HepG2 (cell line): ENCODE measurements at regions not wholly inside any gene's neighbourhood (a gene's known extent, or its start where the extent isn't known, plus 50 kb on each side); places are given as distances from the start of the nearest gene placed in this dataset.

Experiments
- BRD4 ChIP-seq: sonication (generic); formaldehyde crosslinking; IDR thresholded peaks from 2 replicates; pipeline ENCODE4 v1.4.0; 2020; ENCODE audit warnings: missing genetic modification reagents
- CBFB ChIP-seq: sonication (generic); formaldehyde crosslinking; IDR thresholded peaks from 2 replicates; pipeline ENCODE4 v1.4.0; 2020; ENCODE audit warnings: missing genetic modification reagents
- PAF1 ChIP-seq: IDR thresholded peaks from 2 replicates; pipeline ENCODE4 v1.6.1; 2016; ENCODE audit warnings: missing genetic modification reagents, missing compliant biosample characterization
- PLRG1 ChIP-seq: fragments of 450-650 bp; conservative IDR thresholded peaks from 2 replicates; pipeline ENCODE4 v1.6.1; 2016
- PRDM4 ChIP-seq: sonication (generic); formaldehyde crosslinking; IDR thresholded peaks from 2 replicates; pipeline ENCODE4 v1.9.0; 2021; ENCODE audit warnings: missing genetic modification reagents, borderline replicate concordance
- RARA ChIP-seq: IDR thresholded peaks from 2 replicates; pipeline ENCODE4 v1.6.1; 2016; ENCODE audit warnings: missing genetic modification reagents, missing compliant biosample characterization
- SKI ChIP-seq: fragments of 450-650 bp; IDR thresholded peaks from one replicate; pipeline ENCODE4 v1.6.1; 2018; ENCODE audit warnings: mild to moderate bottlenecking; ENCODE audit not compliant: partially characterized antibody
- ZFP1 ChIP-seq: IDR thresholded peaks from 2 replicates; pipeline ENCODE4 v1.6.1; 2016
- ZKSCAN8 ChIP-seq: IDR thresholded peaks from 2 replicates; pipeline ENCODE4 v1.6.1; 2016; ENCODE audit warnings: borderline replicate concordance, missing genetic modification reagents, missing compliant biosample characterization
- ZNF292 ChIP-seq: sonication (generic); formaldehyde crosslinking; IDR thresholded peaks from 2 replicates; pipeline ENCODE4 v1.8.1; 2022; ENCODE audit warnings: mild to moderate bottlenecking, low read depth, missing genetic modification reagents, borderline replicate concordance
- ZNF609 ChIP-seq: sonication (generic); formaldehyde crosslinking; IDR thresholded peaks from 2 replicates; pipeline ENCODE4 v1.4.0; 2020; ENCODE audit warnings: mild to moderate bottlenecking, missing genetic modification reagents, borderline replicate concordance
- ZNF740 ChIP-seq: sonication (generic); formaldehyde crosslinking; IDR thresholded peaks from 2 replicates; pipeline ENCODE4 v1.4.0; 2020; ENCODE audit warnings: missing genetic modification reagents
- ZSCAN20 ChIP-seq: sonication (generic); formaldehyde crosslinking; IDR thresholded peaks from 2 replicates; pipeline ENCODE4 v1.4.0; 2020; ENCODE audit warnings: missing genetic modification reagents, mild to moderate bottlenecking, borderline replicate concordance
- TF ChIP-seq, protein P1 (sequence below): IDR thresholded peaks from 2 replicates; pipeline ENCODE4 v1.6.1; 2012; ENCODE audit warnings: low read depth, low read length, improper control_type of control experiment
- TF ChIP-seq, protein P2 (sequence below): sonication (generic); formaldehyde crosslinking; IDR thresholded peaks from 2 replicates; pipeline ENCODE4 v1.4.0; 2020; ENCODE audit warnings: mild to moderate bottlenecking, low read depth, missing genetic modification reagents

GRCh38 chrX:129139837-129140598, 383.3 kb downstream of the SMARCA1 start (continued):
- TF ChIP-seq ZNF609 (CRISPR knock-in tag) (peak; percentile 15; the same call in 1 of the 2 replicates), ZNF740 (no peak), RARA (peak; percentile 58), PRDM4 (no peak), ZFP1 (CRISPR knock-in tag) (no peak), PAF1 (no peak), ZKSCAN8 (CRISPR knock-in tag) (0 out of 2 replicates have a peak, but pooled peaks have one; percentile 41), ZNF292 (CRISPR knock-in tag) (no peak; the same call in 1 of the 2 replicates), SKI (peak; percentile 41), ZSCAN20 (CRISPR knock-in tag) (no peak), BRD4 (CRISPR knock-in tag) (peak; percentile 50; the same call in 1 of the 2 replicates), PLRG1 (no peak), CBFB (no peak)
- TF ChIP-seq, protein P1, sequence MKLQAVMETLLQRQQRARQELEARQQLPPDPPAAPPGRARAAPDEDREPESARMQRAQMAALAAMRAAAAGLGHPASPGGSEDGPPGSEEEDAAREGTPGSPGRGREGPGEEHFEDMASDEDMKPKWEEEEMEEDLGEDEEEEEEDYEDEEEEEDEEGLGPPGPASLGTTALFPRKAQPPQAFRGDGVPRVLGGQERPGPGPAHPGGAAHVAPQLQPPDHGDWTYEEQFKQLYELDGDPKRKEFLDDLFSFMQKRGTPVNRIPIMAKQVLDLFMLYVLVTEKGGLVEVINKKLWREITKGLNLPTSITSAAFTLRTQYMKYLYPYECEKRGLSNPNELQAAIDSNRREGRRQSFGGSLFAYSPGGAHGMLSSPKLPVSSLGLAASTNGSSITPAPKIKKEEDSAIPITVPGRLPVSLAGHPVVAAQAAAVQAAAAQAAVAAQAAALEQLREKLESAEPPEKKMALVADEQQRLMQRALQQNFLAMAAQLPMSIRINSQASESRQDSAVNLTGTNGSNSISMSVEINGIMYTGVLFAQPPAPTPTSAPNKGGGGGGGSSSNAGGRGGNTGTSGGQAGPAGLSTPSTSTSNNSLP: peak; percentile 51; the same call in 1 of the 2 replicates
- TF ChIP-seq, protein P2, sequence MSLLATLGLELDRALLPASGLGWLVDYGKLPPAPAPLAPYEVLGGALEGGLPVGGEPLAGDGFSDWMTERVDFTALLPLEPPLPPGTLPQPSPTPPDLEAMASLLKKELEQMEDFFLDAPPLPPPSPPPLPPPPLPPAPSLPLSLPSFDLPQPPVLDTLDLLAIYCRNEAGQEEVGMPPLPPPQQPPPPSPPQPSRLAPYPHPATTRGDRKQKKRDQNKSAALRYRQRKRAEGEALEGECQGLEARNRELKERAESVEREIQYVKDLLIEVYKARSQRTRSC (CRISPR knock-in tag): no peak
